Smooth muscle cell (in vitro differentiated cells): ENCODE measurements at regions not wholly inside any gene's neighbourhood (a gene's known extent, or its start where the extent isn't known, plus 50 kb on each side); places are given as distances from the start of the nearest gene placed in this dataset.

Source experiments
- DNase-seq: peaks from one replicate; lab custom pipeline; 2025; ENCODE audit not compliant: unreplicated experiment; lab: John Stamatoyannopoulos, UW
- H2AFZ ChIP-seq: fragments of 200-600 bp; sonication (generic); 2 replicates; pipeline ENCODE4 v1.6.0; 2016; ENCODE audit warnings: antibody characterized with exemption, low read depth, mild to moderate bottlenecking
- H3F3A ChIP-seq: fragments of 200-600 bp; sonication (generic); 2 replicates; pipeline ENCODE4 v1.6.0; 2017; ENCODE audit warnings: antibody characterized with exemption, low read depth
- H3K27ac ChIP-seq: fragments of 200-600 bp; sonication (generic); 2 replicates; pipeline ENCODE4 v1.5.1; 2016; ENCODE audit warnings: low read depth, mild to moderate bottlenecking
- H3K27me3 ChIP-seq: fragments of 200-600 bp; sonication (generic); 2 replicates; pipeline ENCODE4 v1.6.1; 2016; ENCODE audit warnings: low read depth, mild to moderate bottlenecking
- H3K36me3 ChIP-seq: fragments of 200-600 bp; sonication (generic); 2 replicates; pipeline ENCODE4 v1.5.1; 2016; ENCODE audit warnings: low read depth
- H3K4me1 ChIP-seq: fragments of 200-600 bp; sonication (generic); 2 replicates; pipeline ENCODE4 v1.5.1; 2016; ENCODE audit warnings: low read depth
- H3K4me2 ChIP-seq: fragments of 200-600 bp; sonication (generic); 2 replicates; pipeline ENCODE4 v1.6.0; 2016; ENCODE audit warnings: mild to moderate bottlenecking
- H3K4me3 ChIP-seq: fragments of 200-600 bp; sonication (generic); 2 replicates; pipeline ENCODE4 v1.5.1; 2016; ENCODE audit warnings: mild to moderate bottlenecking
- H3K79me2 ChIP-seq: fragments of 200-600 bp; sonication (generic); 2 replicates; pipeline ENCODE4 v1.6.0; 2016; ENCODE audit warnings: low read depth, mild to moderate bottlenecking
- H3K9ac ChIP-seq: fragments of 200-600 bp; sonication (generic); 2 replicates; pipeline ENCODE4 v1.6.0; 2016; ENCODE audit warnings: low read depth
- H3K9me3 ChIP-seq: fragments of 200-600 bp; sonication (generic); replicated peaks from 2 replicates; pipeline ENCODE4 v1.5.1; 2016; ENCODE audit warnings: low read depth
- H4K20me1 ChIP-seq: fragments of 200-600 bp; sonication (generic); 2 replicates; pipeline ENCODE4 v1.6.0; 2016; ENCODE audit warnings: low read depth
- WGBS: methylation state at CpG from one replicate; pipeline ENCODE4 v1.1.7; 2016; ENCODE audit warnings: low lambda C conversion rate; 5-methylcytosine and 5-hydroxymethylcytosine counted together
- TF ChIP-seq, protein P1 (sequence below): fragments of 200-600 bp; sonication (generic); IDR thresholded peaks from 2 replicates; pipeline ENCODE4 v1.5.1; 2017; ENCODE audit warnings: borderline replicate concordance, mild to moderate bottlenecking, antibody characterized with exemption; ENCODE audit not compliant: insufficient read depth, poor library complexity, severe bottlenecking

DNA sequence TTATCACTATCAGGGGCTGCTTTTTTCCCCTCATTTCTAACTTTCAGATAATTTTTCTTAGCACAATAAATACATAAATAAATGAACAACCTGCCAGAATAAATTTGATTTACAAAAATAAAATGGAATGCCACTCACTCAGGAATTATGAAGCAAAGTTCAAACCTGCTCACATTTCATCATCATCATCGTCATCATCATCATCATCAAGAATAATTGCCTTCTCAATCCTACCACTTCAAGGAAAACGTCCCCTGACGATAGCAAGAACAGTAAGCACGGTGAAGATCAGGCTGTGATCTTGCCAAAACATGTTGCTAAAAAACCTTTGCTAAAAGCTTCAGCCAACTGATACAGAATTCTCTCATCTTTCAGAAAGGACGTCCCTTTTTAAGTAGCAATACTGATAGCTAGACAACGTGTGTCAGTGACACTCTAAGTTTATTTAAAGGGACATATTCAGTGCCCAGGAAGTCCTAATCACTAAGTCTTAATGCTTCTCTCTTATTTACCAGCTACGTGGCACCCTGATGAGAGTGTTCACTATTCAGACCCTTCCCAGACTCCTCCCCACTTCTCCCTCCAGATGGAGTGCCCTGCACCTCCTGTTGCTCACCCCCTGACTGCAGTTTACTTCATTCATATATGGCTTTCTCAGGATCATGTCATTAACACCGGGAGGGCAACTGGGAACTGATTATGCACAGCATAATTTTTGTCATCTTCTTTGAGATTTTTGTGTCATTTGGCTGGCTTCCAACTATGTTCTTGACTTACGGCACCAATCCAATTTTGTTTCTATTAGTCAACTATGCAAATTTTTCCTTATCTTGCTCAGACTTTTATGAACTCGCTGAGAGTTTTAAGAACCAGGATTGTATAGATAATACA, 200.1 kb upstream of the GUCY1A2 start:
- H3K36me3 ChIP-seq = no peaks in the 10 kb centered on the region
- H3K4me2 ChIP-seq = no peak overlapping the region
- H3K9me3 ChIP-seq = no peaks in the 10 kb centered on the region
- no peaks in the 10 kb centered on the region for H3K4me1 ChIP-seq
- WGBS = 62% methylated on average over 10 of the region's 10 CpGs
- DNase-seq = no peak
- H3K27me3 ChIP-seq = no peaks in the 10 kb centered on the region
- H4K20me1 ChIP-seq = no peaks in the 10 kb centered on the region
- no peak overlapping the region for H3K4me3 ChIP-seq
- H2AFZ ChIP-seq = peak overlapping the region; percentile 13
- H3K79me2 ChIP-seq = no peaks in the 10 kb centered on the region
- no peak overlapping the region for H3K9ac ChIP-seq
- no peak overlapping the region for H3K27ac ChIP-seq
- TF ChIP-seq, protein P1, sequence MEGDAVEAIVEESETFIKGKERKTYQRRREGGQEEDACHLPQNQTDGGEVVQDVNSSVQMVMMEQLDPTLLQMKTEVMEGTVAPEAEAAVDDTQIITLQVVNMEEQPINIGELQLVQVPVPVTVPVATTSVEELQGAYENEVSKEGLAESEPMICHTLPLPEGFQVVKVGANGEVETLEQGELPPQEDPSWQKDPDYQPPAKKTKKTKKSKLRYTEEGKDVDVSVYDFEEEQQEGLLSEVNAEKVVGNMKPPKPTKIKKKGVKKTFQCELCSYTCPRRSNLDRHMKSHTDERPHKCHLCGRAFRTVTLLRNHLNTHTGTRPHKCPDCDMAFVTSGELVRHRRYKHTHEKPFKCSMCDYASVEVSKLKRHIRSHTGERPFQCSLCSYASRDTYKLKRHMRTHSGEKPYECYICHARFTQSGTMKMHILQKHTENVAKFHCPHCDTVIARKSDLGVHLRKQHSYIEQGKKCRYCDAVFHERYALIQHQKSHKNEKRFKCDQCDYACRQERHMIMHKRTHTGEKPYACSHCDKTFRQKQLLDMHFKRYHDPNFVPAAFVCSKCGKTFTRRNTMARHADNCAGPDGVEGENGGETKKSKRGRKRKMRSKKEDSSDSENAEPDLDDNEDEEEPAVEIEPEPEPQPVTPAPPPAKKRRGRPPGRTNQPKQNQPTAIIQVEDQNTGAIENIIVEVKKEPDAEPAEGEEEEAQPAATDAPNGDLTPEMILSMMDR = no peak
- H3F3A ChIP-seq = no peaks in the 10 kb centered on the region

DNA sequence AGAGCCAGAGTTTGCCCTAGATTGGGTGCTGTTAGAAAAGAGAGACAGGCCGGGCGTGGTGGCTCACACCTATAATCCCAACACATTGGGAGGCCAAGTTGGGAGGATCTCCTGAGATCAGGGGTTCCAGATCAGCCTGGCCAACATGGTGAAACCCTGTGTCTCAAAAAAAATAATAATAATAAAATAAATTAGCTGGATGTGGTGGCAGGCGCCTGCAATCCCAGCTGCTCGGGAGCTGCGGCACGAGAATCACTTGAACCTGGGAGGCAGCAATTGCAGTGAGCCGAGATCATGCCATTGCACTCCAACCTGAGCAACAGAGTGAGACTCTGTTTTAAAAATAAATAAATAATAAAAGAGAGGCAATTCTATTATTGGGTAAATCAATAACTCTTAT, 199.2 kb upstream of the GUCY1A2 start:
- DNase-seq = no peak
- H3K79me2 ChIP-seq = no peaks in the 10 kb centered on the region
- H3K27ac ChIP-seq = no peak overlapping the region
- H3K9ac ChIP-seq = no peak overlapping the region
- H3K36me3 ChIP-seq = no peaks in the 10 kb centered on the region
- H2AFZ ChIP-seq = no peak overlapping the region
- H3K27me3 ChIP-seq = no peaks in the 10 kb centered on the region
- 94% methylated on average over 7 of the region's 7 CpGs for WGBS
- no peak overlapping the region for H3K4me3 ChIP-seq
- H3K4me2 ChIP-seq = no peak overlapping the region
- H3K4me1 ChIP-seq = no peaks in the 10 kb centered on the region
- no peaks in the 10 kb centered on the region for H4K20me1 ChIP-seq
- H3K9me3 ChIP-seq = no peaks in the 10 kb centered on the region
- TF ChIP-seq, protein P1 = no peak
- H3F3A ChIP-seq = no peaks in the 10 kb centered on the region

DNA sequence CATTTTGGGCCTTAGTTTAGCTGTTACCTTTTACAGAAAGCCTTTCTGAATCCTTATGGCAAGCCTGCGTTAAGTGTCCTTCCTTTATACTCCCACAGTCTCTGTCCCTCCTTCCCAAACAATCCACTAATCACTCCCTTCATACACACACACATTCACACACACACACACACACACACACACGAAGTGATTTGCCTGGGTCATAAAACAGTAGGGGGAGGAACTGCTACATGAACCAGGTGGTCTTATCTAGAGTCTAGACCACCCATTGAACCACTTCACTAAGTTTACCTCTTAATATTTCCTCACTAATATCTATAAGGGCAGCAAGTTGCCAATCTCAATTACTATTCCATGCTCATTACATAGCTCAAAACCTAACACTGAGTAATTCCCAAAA, 196.7 kb upstream of the GUCY1A2 start:
- no peaks in the 10 kb centered on the region for H3K27me3 ChIP-seq
- no peak for DNase-seq
- H3K79me2 ChIP-seq = no peaks in the 10 kb centered on the region
- no peaks in the 10 kb centered on the region for H3K4me1 ChIP-seq
- no peaks in the 10 kb centered on the region for H4K20me1 ChIP-seq
- WGBS = 60% methylated on average over 2 of the region's 2 CpGs
- H3K9me3 ChIP-seq = no peaks in the 10 kb centered on the region
- H3K9ac ChIP-seq = no peak overlapping the region
- no peak overlapping the region for H3K27ac ChIP-seq
- no peaks in the 10 kb centered on the region for H3F3A ChIP-seq
- no peak overlapping the region for H2AFZ ChIP-seq
- no peaks in the 10 kb centered on the region for H3K36me3 ChIP-seq
- H3K4me2 ChIP-seq = no peak overlapping the region
- TF ChIP-seq, protein P1 = no peak
- no peak overlapping the region for H3K4me3 ChIP-seq

DNA sequence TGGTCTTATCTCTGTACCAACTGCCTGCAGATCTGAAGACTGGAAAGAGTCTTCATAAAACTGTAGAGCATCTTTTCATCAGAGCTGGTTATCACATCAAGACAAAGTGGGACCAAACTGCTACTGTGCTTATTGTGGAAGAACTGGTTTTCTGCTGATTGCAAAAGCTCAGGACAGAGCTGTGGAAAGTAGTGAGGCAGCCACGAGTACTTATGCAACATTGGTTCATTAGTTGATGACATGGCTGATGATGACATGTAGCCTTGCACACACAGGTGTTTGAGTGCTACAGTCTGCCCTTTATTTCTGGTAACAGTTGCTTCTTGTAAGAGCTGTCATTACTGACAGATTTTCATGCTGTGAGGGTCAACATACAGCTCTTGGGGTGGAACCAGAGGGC, 185.4 kb upstream of the GUCY1A2 start:
- Histone ChIP-seq H3K9me3 (no peaks in the 10 kb centered on the region), H3K9ac (no peak overlapping the region), H2AFZ (no peak overlapping the region), H3K27ac (no peak overlapping the region), H3K4me2 (no peak overlapping the region), H3K27me3 (no peaks in the 10 kb centered on the region), H3K4me3 (no peak overlapping the region), H4K20me1 (no peaks in the 10 kb centered on the region), H3K79me2 (no peaks in the 10 kb centered on the region), H3K4me1 (no peaks in the 10 kb centered on the region), H3K36me3 (no peaks in the 10 kb centered on the region), H3F3A (no peaks in the 10 kb centered on the region)
- 58% methylated on average over 1 of the region's 1 CpG for WGBS
- TF ChIP-seq, protein P1 = no peak
- no peak for DNase-seq
